A673 (cell line): ENCODE measurements at regions not wholly inside any gene's neighbourhood (a gene's known extent, or its start where the extent isn't known, plus 50 kb on each side); places are given as distances from the start of the nearest gene placed in this dataset.

Source experiments
- EZH2 ChIP-seq: fragments of 200-600 bp; sonication (generic); IDR thresholded peaks from 2 replicates; pipeline ENCODE4 v1.6.1; 2017; ENCODE audit warnings: borderline replicate concordance, low read depth, mild to moderate bottlenecking, mixed read lengths, antibody characterized with exemption, low read length; ENCODE audit not compliant: poor library complexity, severe bottlenecking
- TF ChIP-seq, protein P1 (sequence below): fragments of 300-800, 200-600 bp; sonication (generic); conservative IDR thresholded peaks from 2 replicates; pipeline ENCODE4 v1.5.1; 2017; ENCODE audit warnings: low read depth, mild to moderate bottlenecking, antibody characterized with exemption, low read length, moderate library complexity, mixed read lengths

DNA sequence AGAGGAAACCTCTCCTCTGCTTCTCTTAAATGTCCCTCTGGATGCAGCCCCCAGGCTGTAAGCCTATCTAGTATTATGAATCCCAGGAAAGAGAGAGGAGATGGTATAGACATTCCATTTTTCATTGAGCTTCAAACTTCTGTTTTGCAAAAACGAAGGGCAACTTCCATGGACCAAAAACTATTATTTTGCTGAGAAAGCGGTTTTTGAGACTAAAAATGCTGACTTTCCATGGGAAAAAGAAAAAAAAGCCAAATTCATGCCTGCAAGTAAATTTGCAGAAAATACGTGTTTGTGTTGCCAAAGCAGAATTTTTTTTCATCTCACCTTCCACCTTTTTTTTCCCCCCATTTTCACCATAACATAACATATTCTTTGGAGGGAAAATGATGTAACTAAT is 272.5 kb upstream of the CELF4 start:
- TF ChIP-seq, protein P1, sequence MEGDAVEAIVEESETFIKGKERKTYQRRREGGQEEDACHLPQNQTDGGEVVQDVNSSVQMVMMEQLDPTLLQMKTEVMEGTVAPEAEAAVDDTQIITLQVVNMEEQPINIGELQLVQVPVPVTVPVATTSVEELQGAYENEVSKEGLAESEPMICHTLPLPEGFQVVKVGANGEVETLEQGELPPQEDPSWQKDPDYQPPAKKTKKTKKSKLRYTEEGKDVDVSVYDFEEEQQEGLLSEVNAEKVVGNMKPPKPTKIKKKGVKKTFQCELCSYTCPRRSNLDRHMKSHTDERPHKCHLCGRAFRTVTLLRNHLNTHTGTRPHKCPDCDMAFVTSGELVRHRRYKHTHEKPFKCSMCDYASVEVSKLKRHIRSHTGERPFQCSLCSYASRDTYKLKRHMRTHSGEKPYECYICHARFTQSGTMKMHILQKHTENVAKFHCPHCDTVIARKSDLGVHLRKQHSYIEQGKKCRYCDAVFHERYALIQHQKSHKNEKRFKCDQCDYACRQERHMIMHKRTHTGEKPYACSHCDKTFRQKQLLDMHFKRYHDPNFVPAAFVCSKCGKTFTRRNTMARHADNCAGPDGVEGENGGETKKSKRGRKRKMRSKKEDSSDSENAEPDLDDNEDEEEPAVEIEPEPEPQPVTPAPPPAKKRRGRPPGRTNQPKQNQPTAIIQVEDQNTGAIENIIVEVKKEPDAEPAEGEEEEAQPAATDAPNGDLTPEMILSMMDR = no peak
- TF ChIP-seq EZH2 = no peak
